SU-DHL-6 (cell line): ENCODE measurements at regions not wholly inside any gene's neighbourhood (a gene's known extent, or its start where the extent isn't known, plus 50 kb on each side); places are given as distances from the start of the nearest gene placed in this dataset.

Source experiments
- H2AFZ ChIP-seq: fragments of 200-600 bp; sonication (generic); 2 replicates; pipeline ENCODE4 v1.6.1; 2014; ENCODE audit warnings: low read depth, mild to moderate bottlenecking, moderate library complexity, mixed read lengths, antibody characterized with exemption, low read length; ENCODE audit not compliant: severe bottlenecking
- H3F3A ChIP-seq: fragments of 200-600 bp; shearing (Covaris generic); 2 replicates; pipeline ENCODE4 v1.6.0; 2016; ENCODE audit warnings: antibody characterized with exemption, mild to moderate bottlenecking; ENCODE audit not compliant: insufficient read depth
- H3K27ac ChIP-seq: fragments of 200-600 bp; sonication (generic); 2 replicates; pipeline ENCODE4 v1.5.1; 2016; ENCODE audit warnings: low read depth, mild to moderate bottlenecking, low read length, moderate library complexity, mixed read lengths
- H3K27me3 ChIP-seq: fragments of 200-600 bp; sonication (generic), shearing (Covaris generic); 2 replicates; pipeline ENCODE4 v1.6.0; 2014; ENCODE audit warnings: mild to moderate bottlenecking, low read length
- H3K36me3 ChIP-seq: fragments of 200-600 bp; sonication (generic); 2 replicates; pipeline ENCODE4 v1.6.1; 2014; ENCODE audit warnings: mild to moderate bottlenecking, low read length, mixed read lengths
- H3K4me2 ChIP-seq: fragments of 300-600, 200-600 bp; shearing (Covaris generic), sonication (generic); 2 replicates; pipeline ENCODE4 v1.6.0; 2014; ENCODE audit warnings: low read length, low read depth, mild to moderate bottlenecking; ENCODE audit not compliant: poor library complexity, severe bottlenecking
- H3K4me3 ChIP-seq: fragments of 200-600 bp; sonication (generic); 2 replicates; pipeline ENCODE4 v1.5.1; 2014; ENCODE audit warnings: antibody characterized with exemption, low read length, mild to moderate bottlenecking, mixed read lengths; ENCODE audit not compliant: insufficient read depth, poor library complexity, severe bottlenecking
- H3K79me2 ChIP-seq: fragments of 200-600 bp; sonication (generic); 2 replicates; pipeline ENCODE4 v1.6.1; 2014; ENCODE audit warnings: mild to moderate bottlenecking, low read length, moderate library complexity; ENCODE audit not compliant: insufficient read depth
- H3K9ac ChIP-seq: fragments of 200-600 bp; sonication (generic); 2 replicates; pipeline ENCODE4 v1.7.0; 2014; ENCODE audit warnings: mild to moderate bottlenecking, low read length
- H3K9me2 ChIP-seq: fragments of 200-600 bp; sonication (generic); replicated peaks from 2 replicates; pipeline ENCODE4 v1.6.1; 2014; ENCODE audit warnings: low read length; ENCODE audit not compliant: insufficient read depth
- H3K9me3 ChIP-seq: fragments of 200-600 bp; sonication (generic); 2 replicates; pipeline ENCODE4 v1.6.1; 2014; ENCODE audit warnings: low read length, mixed read lengths; ENCODE audit not compliant: insufficient read depth
- H4K20me1 ChIP-seq: fragments of 200-600 bp; sonication (generic); 2 replicates; pipeline ENCODE4 v1.6.1; 2014; ENCODE audit warnings: low read depth, mild to moderate bottlenecking, antibody characterized with exemption, low read length, moderate library complexity, mixed read lengths
- EZH2phosphoT487 ChIP-seq: fragments of 200-600 bp; sonication (generic), shearing (Covaris generic); conservative IDR thresholded peaks from 2 replicates; pipeline ENCODE4 v1.6.1; 2018; ENCODE audit warnings: mild to moderate bottlenecking, antibody characterized with exemption, low read length, moderate library complexity, mixed read lengths
- TF ChIP-seq, protein P1 (sequence below): fragments of 200-600 bp; sonication (generic); IDR thresholded peaks from one replicate; pipeline ENCODE4 v1.5.1; 2017; ENCODE audit warnings: antibody characterized with exemption, mild to moderate bottlenecking, low read length, moderate library complexity; ENCODE audit not compliant: insufficient read depth, poor library complexity, severe bottlenecking

DNA sequence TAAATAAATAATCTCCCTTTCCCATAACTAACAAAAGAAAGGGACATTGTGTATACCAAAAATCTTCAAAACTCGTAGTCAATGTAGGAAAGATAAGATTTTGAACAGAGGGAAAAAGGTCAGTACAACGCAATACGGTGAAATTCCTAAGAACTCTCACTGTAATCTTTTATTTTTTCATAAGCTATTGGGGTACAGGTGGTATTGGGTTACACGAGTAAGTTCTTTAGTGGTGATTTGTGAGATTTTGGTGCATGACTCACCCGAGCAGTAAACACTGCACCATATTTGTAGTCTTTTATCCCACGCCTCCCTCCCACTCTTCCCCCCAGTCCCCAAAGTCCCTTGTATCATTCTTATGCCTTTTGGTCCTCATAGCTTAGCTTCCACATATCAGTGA is 718.0 kb downstream of the TBL1XR1 start:
- Histone ChIP-seq H3K79me2 (no peaks in the 10 kb centered on the region), H3K9ac (no peak overlapping the region), H3K36me3 (no peaks in the 10 kb centered on the region), H3K9me3 (no peaks in the 10 kb centered on the region), H3K4me3 (no peak overlapping the region), H3K27me3 (no peaks in the 10 kb centered on the region), H4K20me1 (no peaks in the 10 kb centered on the region), H3K9me2 (no peaks in the 10 kb centered on the region), H3K4me2 (no peak overlapping the region), H3K27ac (no peak overlapping the region), H2AFZ (no peak overlapping the region), H3F3A (no peaks in the 10 kb centered on the region)
- TF ChIP-seq, protein P1, sequence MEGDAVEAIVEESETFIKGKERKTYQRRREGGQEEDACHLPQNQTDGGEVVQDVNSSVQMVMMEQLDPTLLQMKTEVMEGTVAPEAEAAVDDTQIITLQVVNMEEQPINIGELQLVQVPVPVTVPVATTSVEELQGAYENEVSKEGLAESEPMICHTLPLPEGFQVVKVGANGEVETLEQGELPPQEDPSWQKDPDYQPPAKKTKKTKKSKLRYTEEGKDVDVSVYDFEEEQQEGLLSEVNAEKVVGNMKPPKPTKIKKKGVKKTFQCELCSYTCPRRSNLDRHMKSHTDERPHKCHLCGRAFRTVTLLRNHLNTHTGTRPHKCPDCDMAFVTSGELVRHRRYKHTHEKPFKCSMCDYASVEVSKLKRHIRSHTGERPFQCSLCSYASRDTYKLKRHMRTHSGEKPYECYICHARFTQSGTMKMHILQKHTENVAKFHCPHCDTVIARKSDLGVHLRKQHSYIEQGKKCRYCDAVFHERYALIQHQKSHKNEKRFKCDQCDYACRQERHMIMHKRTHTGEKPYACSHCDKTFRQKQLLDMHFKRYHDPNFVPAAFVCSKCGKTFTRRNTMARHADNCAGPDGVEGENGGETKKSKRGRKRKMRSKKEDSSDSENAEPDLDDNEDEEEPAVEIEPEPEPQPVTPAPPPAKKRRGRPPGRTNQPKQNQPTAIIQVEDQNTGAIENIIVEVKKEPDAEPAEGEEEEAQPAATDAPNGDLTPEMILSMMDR: no peak
- TF ChIP-seq EZH2phosphoT487: no peak

DNA sequence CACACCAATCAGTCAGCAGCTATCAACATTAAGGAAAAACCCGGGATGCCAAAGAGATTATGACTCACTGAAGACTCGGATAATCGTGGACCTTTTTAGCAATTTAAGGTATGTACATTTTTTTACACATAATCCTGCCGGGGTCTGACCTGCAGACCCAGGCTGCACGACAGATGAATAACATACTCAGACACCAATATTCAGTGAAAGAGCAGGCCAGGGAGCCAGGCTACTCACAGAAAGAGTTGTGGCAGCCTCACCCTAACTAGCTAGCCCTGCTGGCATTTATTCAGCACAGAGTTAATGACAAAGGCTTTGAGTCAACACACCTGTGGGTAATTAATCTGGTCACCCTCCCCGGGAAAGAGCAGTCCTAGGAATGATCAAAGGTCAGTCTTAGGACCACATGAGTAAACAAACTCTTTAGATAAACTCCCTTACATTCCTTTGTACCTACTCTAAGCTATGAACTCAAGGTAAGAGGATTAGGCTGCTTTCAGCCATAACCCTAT is 727.5 kb downstream of the TBL1XR1 start:
- H2AFZ ChIP-seq: no peak overlapping the region
- no peak overlapping the region for H3K4me2 ChIP-seq
- H3K79me2 ChIP-seq: no peaks in the 10 kb centered on the region
- no peaks in the 10 kb centered on the region for H3K9me2 ChIP-seq
- no peaks in the 10 kb centered on the region for H4K20me1 ChIP-seq
- H3K36me3 ChIP-seq: no peaks in the 10 kb centered on the region
- TF ChIP-seq EZH2phosphoT487: no peak
- TF ChIP-seq, protein P1: no peak
- H3K27ac ChIP-seq: no peak overlapping the region
- no peak overlapping the region for H3K4me3 ChIP-seq
- H3F3A ChIP-seq: no peaks in the 10 kb centered on the region
- H3K9me3 ChIP-seq: no peaks in the 10 kb centered on the region
- H3K27me3 ChIP-seq: no peaks in the 10 kb centered on the region
- no peak overlapping the region for H3K9ac ChIP-seq

- Histone ChIP-seq H3K27me3 (no peaks in the 10 kb centered on the region), H3K4me3 (no peak overlapping the region)
Measured at GRCh38 chr3:176463610-176464009, 733.7 kb downstream of the TBL1XR1 start.

More at GRCh38 chr3:176463610-176464009, 733.7 kb downstream of the TBL1XR1 start:
- H3K27ac ChIP-seq: no peak overlapping the region
- H3K4me2 ChIP-seq: no peak overlapping the region
- H3K9me2 ChIP-seq: no peaks in the 10 kb centered on the region
- no peaks in the 10 kb centered on the region for H4K20me1 ChIP-seq
- H2AFZ ChIP-seq: no peak overlapping the region
- no peaks in the 10 kb centered on the region for H3K9me3 ChIP-seq
- H3K9ac ChIP-seq: no peak overlapping the region
- no peak for TF ChIP-seq EZH2phosphoT487
- TF ChIP-seq, protein P1: no peak
- H3K79me2 ChIP-seq: no peaks in the 10 kb centered on the region
- no peaks in the 10 kb centered on the region for H3K36me3 ChIP-seq
- H3F3A ChIP-seq: no peaks in the 10 kb centered on the region
